ENCODE measurements at regions not wholly inside any gene's neighbourhood (a gene's known extent, or its start where the extent isn't known, plus 50 kb on each side); places are given as distances from the start of the nearest gene placed in this dataset.

DNA sequence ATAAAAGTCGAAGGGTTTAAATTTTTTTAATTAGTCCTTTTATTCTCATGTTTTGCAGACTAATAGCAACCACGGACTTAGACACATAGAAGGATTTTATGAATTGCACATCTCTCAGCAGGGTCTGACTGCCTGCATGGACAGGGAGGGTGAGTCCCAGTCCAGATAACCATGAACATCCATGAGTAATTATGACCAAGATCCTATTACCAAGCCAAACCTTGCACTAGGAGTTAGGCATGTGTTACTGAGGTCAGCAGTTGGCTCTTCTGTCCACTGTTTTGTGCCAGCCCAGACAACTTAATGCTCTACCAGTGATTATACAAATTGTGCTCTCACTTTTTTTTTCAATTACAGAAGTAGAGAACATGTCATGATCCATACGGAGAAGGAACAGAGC is 211.2 kb downstream of the MAFB start:
- no peak for TF ChIP-seq POLR2A (IDR thresholded peaks at IDR 0.05; ENCODE audit: low read depth, low read length)
- no peak for DNase-seq (ENCODE audit: insufficient read length, low spot score)
- FAIRE-seq = no peak

GRCh38 chr20:40476461-40476860 is 212.6 kb downstream of the MAFB start:
- no peak for TF ChIP-seq POLR2A (IDR thresholded peaks at IDR 0.05; ENCODE audit: low read depth, low read length)
- DNase-seq (ENCODE audit: insufficient read length, low spot score) = no peak
- no peak for FAIRE-seq

- DNase-seq (ENCODE audit: insufficient read length, low spot score) (no peak), FAIRE-seq (no peak)
- TF ChIP-seq POLR2A (IDR thresholded peaks at IDR 0.05; ENCODE audit: low read depth, low read length) = no peak
Observed at GRCh38 chr20:40472905-40473304, 216.1 kb downstream of the MAFB start.

GRCh38 chr20:40471261-40471629 is 217.8 kb downstream of the MAFB start:
- FAIRE-seq (no peak), DNase-seq (ENCODE audit: insufficient read length, low spot score) (no peak)
- no peak for TF ChIP-seq POLR2A (IDR thresholded peaks at IDR 0.05; ENCODE audit: low read depth, low read length)

DNA sequence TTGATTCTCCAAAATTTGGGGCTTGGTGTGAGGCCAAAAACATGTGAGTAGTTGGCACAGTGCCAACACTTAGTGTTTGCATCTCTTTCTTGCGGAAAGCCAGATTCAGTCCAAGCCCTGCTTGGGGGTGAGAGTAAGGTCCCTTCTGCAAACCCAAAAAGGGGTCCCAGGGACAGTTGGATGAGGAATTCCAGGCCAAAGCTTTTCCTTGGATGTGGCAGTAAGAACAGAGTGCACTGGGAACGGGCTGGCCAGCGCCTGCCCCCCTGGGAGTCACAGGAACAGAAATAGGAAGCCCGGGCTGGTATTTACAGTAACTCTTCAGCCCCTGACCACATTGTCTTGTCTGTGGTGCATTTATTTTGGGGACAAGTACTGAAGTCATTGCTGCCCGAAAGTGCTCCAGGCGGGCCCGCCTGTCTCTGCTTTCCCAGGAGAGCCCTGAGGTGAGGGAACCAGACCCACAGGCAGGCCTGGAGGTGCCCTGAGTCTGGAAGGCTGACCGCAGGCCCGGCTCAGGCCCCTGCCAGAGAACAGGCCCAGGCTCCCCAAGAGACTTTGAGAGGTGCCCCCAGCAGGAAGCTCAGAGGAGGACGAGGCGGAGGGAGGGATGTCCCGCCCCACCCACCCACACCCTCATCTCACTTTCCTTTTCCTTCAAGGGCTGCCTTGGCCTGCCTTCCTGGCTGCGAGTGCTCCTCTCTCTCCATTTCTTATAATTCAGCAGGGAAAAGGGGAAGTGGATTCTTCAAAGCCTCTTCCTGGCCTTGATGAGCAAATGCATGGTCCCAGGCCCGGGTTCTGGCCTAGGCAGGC is 218.4 kb downstream of the MAFB start:
- TF ChIP-seq POLR2A (IDR thresholded peaks at IDR 0.05; ENCODE audit: low read depth, low read length) = no peak
- DNase-seq (ENCODE audit: insufficient read length, low spot score) (no peak), FAIRE-seq (no peak)

- FAIRE-seq = no peak
- TF ChIP-seq POLR2A (IDR thresholded peaks at IDR 0.05; ENCODE audit: low read depth, low read length) = no peak
- no peak for DNase-seq (ENCODE audit: insufficient read length, low spot score)
Observed at GRCh38 chr20:40468759-40469158, 220.3 kb downstream of the MAFB start.

- FAIRE-seq (no peak), DNase-seq (ENCODE audit: insufficient read length, low spot score) (no peak)
- no peak for TF ChIP-seq POLR2A (IDR thresholded peaks at IDR 0.05; ENCODE audit: low read depth, low read length)
Observed at GRCh38 chr20:40467703-40468411, 221.2 kb downstream of the MAFB start.

GRCh38 chr20:40467067-40467466 is 222.0 kb downstream of the MAFB start:
- FAIRE-seq = no peak
- no peak for TF ChIP-seq POLR2A (IDR thresholded peaks at IDR 0.05; ENCODE audit: low read depth, low read length)
- DNase-seq (ENCODE audit: insufficient read length, low spot score) = no peak

- DNase-seq (ENCODE audit: insufficient read length, low spot score) = no peak
- no peak for TF ChIP-seq POLR2A (IDR thresholded peaks at IDR 0.05; ENCODE audit: low read depth, low read length)
- FAIRE-seq = no peak
Observed at GRCh38 chr20:40464731-40465208, 224.3 kb downstream of the MAFB start.

- no peak for TF ChIP-seq POLR2A (IDR thresholded peaks at IDR 0.05; ENCODE audit: low read depth, low read length)
- FAIRE-seq = no peak
- DNase-seq (ENCODE audit: insufficient read length, low spot score) = no peak
Observed at GRCh38 chr20:40463171-40463570, 225.9 kb downstream of the MAFB start.

GRCh38 chr20:40462566-40462965 is 226.5 kb downstream of the MAFB start:
- TF ChIP-seq POLR2A (IDR thresholded peaks at IDR 0.05; ENCODE audit: low read depth, low read length) = no peak
- FAIRE-seq (no peak), DNase-seq (ENCODE audit: insufficient read length, low spot score) (no peak)

- DNase-seq (ENCODE audit: insufficient read length, low spot score) = no peak
- TF ChIP-seq POLR2A (IDR thresholded peaks at IDR 0.05; ENCODE audit: low read depth, low read length) = no peak
- FAIRE-seq = no peak
Observed at GRCh38 chr20:40459299-40459698, 229.7 kb downstream of the MAFB start.

DNA sequence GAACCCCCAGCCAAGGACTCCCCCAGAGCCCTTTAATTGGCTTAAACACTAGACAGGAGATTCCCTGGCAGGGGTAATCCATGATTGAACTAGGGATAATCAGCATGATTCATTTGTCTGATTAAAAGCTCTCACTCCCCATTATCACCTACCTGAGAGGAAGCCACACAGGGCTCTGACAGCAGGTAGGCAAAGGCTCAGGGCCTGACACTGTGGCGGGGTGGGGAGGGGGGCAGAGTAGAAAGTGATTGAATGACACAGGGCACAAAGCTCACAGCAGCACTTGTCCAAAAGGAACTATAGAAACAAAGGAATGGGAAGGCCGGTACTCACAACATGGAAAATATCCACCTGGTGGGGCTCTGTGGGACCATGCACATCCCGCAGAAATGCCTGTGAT is 231.6 kb downstream of the MAFB start:
- FAIRE-seq (no peak), DNase-seq (ENCODE audit: insufficient read length, low spot score) (no peak)
- TF ChIP-seq POLR2A (IDR thresholded peaks at IDR 0.05; ENCODE audit: low read depth, low read length) = no peak

DNA sequence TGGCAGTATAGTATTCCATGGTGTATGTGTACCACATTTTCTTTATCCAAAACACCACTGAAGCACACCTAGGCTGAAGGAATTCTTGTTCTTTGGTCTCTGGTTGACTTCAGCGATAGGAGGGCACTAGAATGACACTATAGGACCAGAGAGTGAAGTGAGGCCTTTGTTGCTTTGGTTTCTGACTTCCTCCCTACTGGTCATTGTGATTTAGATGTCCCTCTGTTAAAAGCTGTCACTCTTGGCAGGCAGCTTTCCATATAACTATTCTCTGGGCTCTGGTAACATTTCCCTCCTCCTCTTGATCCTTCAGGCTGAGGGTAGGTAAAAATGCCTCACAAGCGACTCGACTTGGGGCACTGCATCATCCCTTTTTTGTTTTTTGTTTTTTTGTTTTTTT is 236.3 kb downstream of the MAFB start:
- FAIRE-seq (no peak), DNase-seq (ENCODE audit: insufficient read length, low spot score) (no peak)
- TF ChIP-seq POLR2A (IDR thresholded peaks at IDR 0.05; ENCODE audit: low read depth, low read length) = no peak

GRCh38 chr20:40451552-40451951 is 237.5 kb downstream of the MAFB start:
- FAIRE-seq = no peak
- no peak for DNase-seq (ENCODE audit: insufficient read length, low spot score)
- TF ChIP-seq POLR2A (IDR thresholded peaks at IDR 0.05; ENCODE audit: low read depth, low read length) = no peak

Measured in H54 (cell line).